ENCODE measurements at regions not wholly inside any gene's neighbourhood (a gene's known extent, or its start where the extent isn't known, plus 50 kb on each side); places are given as distances from the start of the nearest gene placed in this dataset.

DNA sequence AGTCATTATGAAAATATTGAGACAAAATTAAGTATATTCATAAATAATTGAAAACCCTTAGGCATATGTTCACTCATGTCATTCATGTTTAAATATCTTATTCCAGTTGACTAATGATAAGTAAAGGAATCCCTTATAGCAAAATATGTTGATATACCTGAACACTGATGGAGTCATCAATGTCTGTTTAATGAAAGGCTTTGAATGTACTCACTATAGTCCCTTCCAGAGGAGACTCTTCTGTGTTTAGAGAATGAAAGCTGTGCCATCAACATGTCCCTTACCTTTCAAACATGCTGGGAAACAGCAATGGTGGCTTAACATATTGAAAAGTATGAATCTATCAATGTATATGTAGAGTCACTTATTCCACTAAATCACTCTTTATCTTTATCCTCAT lies 242.9 kb downstream of the KCNJ3 start:
- TF ChIP-seq, protein P1, sequence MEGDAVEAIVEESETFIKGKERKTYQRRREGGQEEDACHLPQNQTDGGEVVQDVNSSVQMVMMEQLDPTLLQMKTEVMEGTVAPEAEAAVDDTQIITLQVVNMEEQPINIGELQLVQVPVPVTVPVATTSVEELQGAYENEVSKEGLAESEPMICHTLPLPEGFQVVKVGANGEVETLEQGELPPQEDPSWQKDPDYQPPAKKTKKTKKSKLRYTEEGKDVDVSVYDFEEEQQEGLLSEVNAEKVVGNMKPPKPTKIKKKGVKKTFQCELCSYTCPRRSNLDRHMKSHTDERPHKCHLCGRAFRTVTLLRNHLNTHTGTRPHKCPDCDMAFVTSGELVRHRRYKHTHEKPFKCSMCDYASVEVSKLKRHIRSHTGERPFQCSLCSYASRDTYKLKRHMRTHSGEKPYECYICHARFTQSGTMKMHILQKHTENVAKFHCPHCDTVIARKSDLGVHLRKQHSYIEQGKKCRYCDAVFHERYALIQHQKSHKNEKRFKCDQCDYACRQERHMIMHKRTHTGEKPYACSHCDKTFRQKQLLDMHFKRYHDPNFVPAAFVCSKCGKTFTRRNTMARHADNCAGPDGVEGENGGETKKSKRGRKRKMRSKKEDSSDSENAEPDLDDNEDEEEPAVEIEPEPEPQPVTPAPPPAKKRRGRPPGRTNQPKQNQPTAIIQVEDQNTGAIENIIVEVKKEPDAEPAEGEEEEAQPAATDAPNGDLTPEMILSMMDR (conservative IDR thresholded peaks at IDR 0.05 in 1 of 2, IDR thresholded peaks at IDR 0.05 in 1 of 2; ENCODE audit: low read depth in 1 of 2, low read length in 2 of 2): no peak
- TF ChIP-seq EZH2 (IDR thresholded peaks at IDR 0.05; ENCODE audit: low read length, missing control alignments): no peak

Data from fibroblast of lung (primary cell).